ENCODE measurements at regions not wholly inside any gene's neighbourhood (a gene's known extent, or its start where the extent isn't known, plus 50 kb on each side); places are given as distances from the start of the nearest gene placed in this dataset.

GRCh38 chr9:126222363-126222834 lies 104.2 kb upstream of the MVB12B start:
- DNase-seq (ENCODE audit: low read depth, low spot score) = no peak
- H3K9ac ChIP-seq (ENCODE audit: control insufficient read depth, extremely low read depth, insufficient read depth, low read length) = no peak overlapping the region
- H3K4me3 ChIP-seq (ENCODE audit: control insufficient read depth in 2 of 3, extremely low read depth in 1 of 3, insufficient read depth in 2 of 3, low read depth in 1 of 3, low read length in 3 of 3) = no peak overlapping the region
- TF ChIP-seq CTCF (optimal IDR thresholded peaks at IDR 0.05 in 1 of 3, IDR thresholded peaks at IDR 0.05 in 1 of 3, conservative IDR thresholded peaks at IDR 0.05 in 1 of 3; ENCODE audit: extremely low read depth in 1 of 3, insufficient read depth in 2 of 3, low read length in 3 of 3) = no peak
- TF ChIP-seq EZH2 (IDR thresholded peaks at IDR 0.05; ENCODE audit: low read length) = peak; percentile 63
- no peaks in the 10 kb centered on the region for H3K4me1 ChIP-seq (ENCODE audit: control insufficient read depth, extremely low read depth, insufficient read depth, low read length)
- no peaks in the 10 kb centered on the region for H3K9me3 ChIP-seq (ENCODE audit: control insufficient read depth, low read depth, low read length)
- H3K9me1 ChIP-seq (ENCODE audit: control insufficient read depth, extremely low read depth, insufficient read depth, low read length) = no peaks in the 10 kb centered on the region
- no peak overlapping the region for H3K4me2 ChIP-seq (ENCODE audit: control insufficient read depth, extremely low read depth, insufficient read depth, low read depth, low read length)
- H3K27ac ChIP-seq (ENCODE audit: control insufficient read depth, insufficient read depth, low read length) = no peak overlapping the region
- no peaks in the 10 kb centered on the region for H3K36me3 ChIP-seq (ENCODE audit: control insufficient read depth in 2 of 2, extremely low read depth in 1 of 2, insufficient read depth in 2 of 2, low read length in 2 of 2)
- H3K27me3 ChIP-seq (ENCODE audit: control insufficient read depth, extremely low read depth, insufficient read depth, low read length) = peaks cover 35% of the 10 kb centered on the region
- dilution Hi-C loops (cut with MboI; ENCODE audit: extremely low pct_ligation_motif_present, low sequenced_read_pairs) = no loop called here
- no peaks in the 10 kb centered on the region for H3K79me2 ChIP-seq (ENCODE audit: control insufficient read depth, insufficient read depth, low read length)
- H2AFZ ChIP-seq (ENCODE audit: control insufficient read depth, low read length) = no peak overlapping the region
- FAIRE-seq = no peak
- H4K20me1 ChIP-seq (ENCODE audit: control insufficient read depth, extremely low read depth, insufficient read depth, low read length) = no peaks in the 10 kb centered on the region

- Histone ChIP-seq H3K4me1 (ENCODE audit: control insufficient read depth, extremely low read depth, insufficient read depth, low read length) (no peaks in the 10 kb centered on the region), H2AFZ (ENCODE audit: control insufficient read depth, low read length) (no peak overlapping the region), H3K9me3 (ENCODE audit: control insufficient read depth, low read depth, low read length) (no peaks in the 10 kb centered on the region), H3K36me3 (ENCODE audit: control insufficient read depth in 2 of 2, extremely low read depth in 1 of 2, insufficient read depth in 2 of 2, low read length in 2 of 2) (no peaks in the 10 kb centered on the region), H3K27ac (ENCODE audit: control insufficient read depth, insufficient read depth, low read length) (no peak overlapping the region), H3K27me3 (ENCODE audit: control insufficient read depth, extremely low read depth, insufficient read depth, low read length) (peaks cover 35% of the 10 kb centered on the region), H3K79me2 (ENCODE audit: control insufficient read depth, insufficient read depth, low read length) (no peaks in the 10 kb centered on the region), H3K4me3 (ENCODE audit: control insufficient read depth in 2 of 3, extremely low read depth in 1 of 3, insufficient read depth in 2 of 3, low read depth in 1 of 3, low read length in 3 of 3) (no peak overlapping the region), H4K20me1 (ENCODE audit: control insufficient read depth, extremely low read depth, insufficient read depth, low read length) (no peaks in the 10 kb centered on the region), H3K4me2 (ENCODE audit: control insufficient read depth, extremely low read depth, insufficient read depth, low read depth, low read length) (no peak overlapping the region), H3K9me1 (ENCODE audit: control insufficient read depth, extremely low read depth, insufficient read depth, low read length) (no peaks in the 10 kb centered on the region), H3K9ac (ENCODE audit: control insufficient read depth, extremely low read depth, insufficient read depth, low read length) (no peak overlapping the region)
- FAIRE-seq = no peak
- dilution Hi-C loops (cut with MboI; ENCODE audit: extremely low pct_ligation_motif_present, low sequenced_read_pairs) = no loop called here
- DNase-seq (ENCODE audit: low read depth, low spot score) = no peak
- no peak for TF ChIP-seq EZH2 (IDR thresholded peaks at IDR 0.05; ENCODE audit: low read length)
- TF ChIP-seq CTCF (optimal IDR thresholded peaks at IDR 0.05 in 1 of 3, IDR thresholded peaks at IDR 0.05 in 1 of 3, conservative IDR thresholded peaks at IDR 0.05 in 1 of 3; ENCODE audit: extremely low read depth in 1 of 3, insufficient read depth in 2 of 3, low read length in 3 of 3) = no peak
Observed at GRCh38 chr9:126222835-126223431, 103.7 kb upstream of the MVB12B start.
